ENCODE measurements at regions not wholly inside any gene's neighbourhood (a gene's known extent, or its start where the extent isn't known, plus 50 kb on each side); places are given as distances from the start of the nearest gene placed in this dataset.
"Not testable (repeated sequence)": the region's sequence is repeated elsewhere in the genome, so short reads cannot be mapped to it uniquely, and the experiment has no call there.

DNA sequence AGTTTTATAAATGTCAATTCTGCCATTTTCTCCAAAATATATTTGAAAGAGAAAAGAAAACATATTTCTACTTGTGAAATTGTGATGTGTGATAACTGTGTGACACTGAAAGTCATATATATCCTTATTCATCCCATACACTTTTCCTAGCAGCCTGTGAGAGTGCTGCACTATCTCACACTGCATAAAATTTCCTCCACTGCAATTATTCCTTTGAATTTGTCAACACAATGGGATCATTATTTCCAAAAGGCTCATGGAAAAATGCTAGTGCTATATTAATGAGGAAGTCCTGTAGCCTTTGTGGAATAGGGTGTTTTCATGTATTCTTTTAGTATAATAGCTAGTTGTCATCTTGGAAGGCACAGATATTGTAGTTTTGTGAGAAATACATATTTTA lies 504.1 kb downstream of the RPL10L start:
- no peak for DNase-seq

DNA sequence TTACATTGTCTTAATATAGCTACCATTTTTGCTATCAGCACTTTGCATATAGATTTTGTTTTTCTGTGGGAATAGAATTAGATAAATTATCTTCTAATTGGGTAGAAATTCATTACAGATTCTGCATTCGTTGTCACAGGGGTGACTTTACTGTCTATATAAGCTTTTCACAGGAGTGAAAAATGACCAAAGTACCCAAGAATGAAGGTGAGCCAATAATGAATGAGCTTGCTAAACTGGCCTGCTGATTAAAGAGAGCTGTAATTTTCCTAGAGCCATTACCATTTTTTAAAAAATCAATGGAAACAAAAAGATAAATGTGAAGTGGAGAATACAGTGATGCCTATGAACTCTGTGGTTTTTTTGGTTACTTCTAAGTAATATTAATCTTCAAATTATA lies 504.6 kb downstream of the RPL10L start:
- DNase-seq, result no peak

DNA sequence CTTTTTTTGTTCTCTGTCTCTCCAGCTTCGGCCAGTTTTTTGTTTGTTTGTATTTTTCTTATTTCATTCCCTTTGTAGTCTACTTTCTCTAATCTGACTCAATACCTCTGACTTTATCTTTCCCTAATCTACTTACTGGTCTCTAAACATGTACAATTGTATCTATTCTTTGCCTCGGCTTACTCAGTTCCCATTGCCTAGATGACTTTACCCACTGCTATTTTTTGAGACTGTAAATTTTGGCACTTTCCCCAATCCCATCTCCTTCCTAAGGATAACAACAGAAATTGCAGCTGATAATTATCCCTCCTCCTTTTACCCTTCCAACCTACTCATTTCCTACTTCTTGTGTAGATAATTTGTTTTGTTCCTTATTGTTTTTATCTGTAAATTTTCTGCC lies 511.1 kb downstream of the RPL10L start:
- DNase-seq, result no peak

DNA sequence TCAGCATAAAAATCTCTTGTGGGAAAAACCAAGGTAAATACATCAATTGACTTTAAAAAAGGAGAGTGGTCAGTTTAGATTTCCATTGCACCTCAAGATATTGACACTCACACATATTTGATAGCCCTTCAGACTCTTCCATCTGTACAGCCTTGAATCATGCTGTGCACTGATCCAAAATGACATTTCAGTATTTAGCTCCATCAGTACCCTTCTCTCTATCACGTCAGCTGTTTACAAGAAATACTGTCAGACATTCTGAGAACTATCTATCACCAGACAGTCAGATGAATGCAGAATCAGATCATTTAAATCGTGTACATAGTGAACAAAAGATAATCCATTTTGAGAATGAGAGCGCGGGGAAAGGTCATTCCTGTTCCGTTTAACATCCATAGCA lies 511.9 kb downstream of the RPL10L start:
- no peak for DNase-seq

DNA sequence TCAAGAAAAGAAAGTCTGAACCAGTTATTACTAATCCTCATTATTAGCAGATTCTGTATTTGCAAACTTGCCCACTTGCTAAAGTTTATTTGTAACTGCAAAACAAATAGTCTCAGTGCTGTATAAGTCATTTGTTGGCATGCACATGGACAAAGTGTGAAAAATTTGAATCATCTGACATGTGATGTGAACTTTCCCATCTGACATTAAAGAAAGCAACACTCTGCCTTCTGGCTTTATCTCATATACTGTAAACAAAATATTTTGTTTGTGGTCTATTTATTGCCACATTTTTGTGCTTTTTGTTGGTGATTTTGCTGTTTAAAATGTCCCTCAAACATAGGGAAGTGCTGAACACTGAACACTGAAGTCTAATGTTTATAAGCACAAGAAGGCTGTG lies 513.8 kb downstream of the RPL10L start:
- DNase-seq, result no peak

DNA sequence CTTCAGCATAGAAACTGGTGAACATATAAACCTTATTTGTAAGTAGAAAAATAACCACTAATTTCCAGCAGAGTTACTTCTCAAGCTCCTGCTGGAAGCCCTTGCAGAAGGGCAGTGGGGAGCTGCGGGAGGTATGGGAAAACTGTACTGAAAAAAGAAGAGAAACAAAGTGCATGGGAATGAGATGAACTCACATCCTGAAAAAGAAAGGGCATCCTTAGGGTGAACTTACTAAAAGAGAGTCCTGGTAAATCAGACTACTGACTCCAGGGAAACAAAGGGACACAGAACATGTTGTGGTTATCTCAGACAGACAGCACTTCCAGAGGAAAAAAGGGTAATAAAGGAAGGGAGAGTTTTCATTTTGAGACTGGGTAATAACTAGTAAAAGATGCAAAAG lies 515.1 kb downstream of the RPL10L start:
- DNase-seq, result no peak

DNA sequence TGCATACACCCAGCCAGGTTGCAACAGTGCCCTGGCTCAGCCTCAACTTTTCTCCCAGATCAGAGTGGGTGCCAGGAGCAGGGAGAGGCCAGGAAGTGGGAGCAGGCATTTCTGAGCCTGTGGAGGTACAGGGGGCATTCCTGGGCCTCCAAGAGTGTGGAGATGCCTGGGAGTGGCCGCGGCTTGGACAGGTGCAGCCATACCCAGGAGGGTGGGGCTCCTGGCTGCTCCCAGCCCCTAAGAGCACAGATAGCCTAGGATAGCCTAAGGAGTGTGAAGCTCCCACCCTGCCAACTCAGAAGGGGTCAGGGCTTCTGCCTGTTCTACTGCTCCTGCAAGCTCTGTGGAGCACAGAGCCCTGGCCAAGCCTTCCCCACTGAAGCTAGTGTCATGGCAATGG lies 543.4 kb downstream of the RPL10L start:
- DNase-seq, result no peak

DNA sequence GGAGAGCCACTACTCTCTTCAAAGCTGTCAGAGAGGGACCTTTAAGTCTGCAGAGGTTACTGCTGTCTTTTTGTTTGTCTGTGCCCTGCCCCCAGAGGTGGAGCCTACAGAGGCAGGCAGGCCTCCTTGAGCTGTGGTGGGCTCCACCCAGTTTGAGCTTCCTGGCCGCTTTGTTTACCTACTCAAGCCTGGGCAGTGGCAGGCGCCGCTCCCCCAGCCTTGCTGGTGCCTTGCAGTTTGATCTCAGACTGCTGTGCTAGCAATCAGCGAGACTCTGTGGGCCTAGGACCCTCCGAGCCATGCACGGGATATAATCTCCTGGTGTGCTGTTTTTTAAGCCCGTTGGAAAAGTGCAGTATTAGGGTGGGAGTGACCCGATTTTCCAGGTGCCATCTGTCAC lies 550.7 kb downstream of the RPL10L start:
- DNase-seq, result not testable (repeated sequence)

DNA sequence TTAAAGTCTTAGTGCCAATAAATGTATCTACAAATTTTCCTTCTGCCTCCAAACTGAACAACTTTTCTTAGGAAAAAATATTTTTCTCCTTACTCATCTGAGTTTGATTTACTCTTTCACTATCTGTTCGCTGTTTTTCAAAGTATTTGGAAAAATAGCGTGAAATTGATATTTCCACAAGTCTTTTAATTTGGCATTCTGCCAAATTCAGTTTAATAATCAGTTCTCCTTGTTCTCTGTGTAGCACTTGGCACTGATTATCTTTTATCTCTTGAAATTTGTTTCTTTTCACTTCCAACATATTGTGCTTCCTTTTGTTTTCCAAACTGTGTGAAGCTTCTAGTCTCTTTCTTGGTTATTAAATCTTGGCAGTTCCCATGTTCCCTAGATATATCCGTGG lies 559.8 kb downstream of the RPL10L start:
- DNase-seq, result peak; percentile 61

DNA sequence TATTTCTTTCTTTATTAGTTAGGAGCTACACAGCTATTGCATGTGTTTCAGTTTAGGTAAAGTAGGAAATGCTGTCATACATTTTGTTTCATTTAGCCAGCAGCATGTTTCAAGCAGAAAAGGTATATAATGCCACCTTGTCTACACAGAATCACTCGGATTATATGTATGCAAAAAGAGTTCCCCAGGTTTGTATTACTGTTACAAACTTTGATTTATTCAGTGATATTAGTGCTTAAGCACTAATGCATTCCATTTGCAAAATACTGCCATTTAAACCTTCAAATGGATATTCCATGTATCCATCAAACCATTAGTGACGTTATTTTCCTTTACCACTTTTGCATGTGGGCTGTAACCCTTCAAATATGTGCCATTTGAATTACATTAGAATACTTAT lies 564.0 kb downstream of the RPL10L start:
- no peak for DNase-seq

DNA sequence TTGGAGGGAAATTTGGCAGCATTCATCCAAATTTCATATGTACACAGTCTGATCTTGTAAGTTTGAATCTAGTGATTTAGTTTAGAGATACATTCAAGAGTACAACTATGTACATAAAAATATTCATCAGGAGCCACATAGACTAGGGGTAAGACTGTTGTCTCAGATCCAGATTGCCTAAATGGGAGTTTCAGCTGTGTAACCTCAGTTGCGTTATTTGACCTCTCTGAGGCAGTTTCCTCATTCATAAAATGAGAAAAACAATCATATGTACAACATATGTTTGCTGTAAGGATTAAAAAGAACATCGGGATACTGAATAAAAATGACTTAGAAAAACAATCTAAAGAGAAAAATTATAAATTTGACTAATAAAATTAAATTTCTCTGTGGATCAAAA lies 577.5 kb downstream of the RPL10L start:
- no peak for DNase-seq

DNA sequence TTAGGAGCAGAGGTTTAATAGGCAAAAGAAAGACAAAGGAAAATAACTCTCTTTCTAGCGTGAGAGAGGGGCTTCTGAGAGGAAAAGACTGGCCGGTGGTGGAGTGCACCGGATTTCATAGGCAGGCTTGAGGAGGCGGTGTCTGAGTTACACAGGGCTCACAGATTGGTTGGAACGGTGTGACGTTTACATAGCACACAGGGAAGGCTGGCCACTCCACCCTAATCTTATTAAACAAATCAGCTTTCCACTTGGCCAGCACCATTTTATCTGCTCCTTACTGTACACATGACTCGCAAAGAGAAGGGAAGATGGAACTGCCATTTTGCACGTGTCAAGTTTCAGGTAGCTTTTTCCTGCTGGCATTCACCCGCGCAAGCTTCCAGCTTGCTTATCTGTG lies 587.7 kb downstream of the RPL10L start:
- peak; percentile 89 for DNase-seq

DNA sequence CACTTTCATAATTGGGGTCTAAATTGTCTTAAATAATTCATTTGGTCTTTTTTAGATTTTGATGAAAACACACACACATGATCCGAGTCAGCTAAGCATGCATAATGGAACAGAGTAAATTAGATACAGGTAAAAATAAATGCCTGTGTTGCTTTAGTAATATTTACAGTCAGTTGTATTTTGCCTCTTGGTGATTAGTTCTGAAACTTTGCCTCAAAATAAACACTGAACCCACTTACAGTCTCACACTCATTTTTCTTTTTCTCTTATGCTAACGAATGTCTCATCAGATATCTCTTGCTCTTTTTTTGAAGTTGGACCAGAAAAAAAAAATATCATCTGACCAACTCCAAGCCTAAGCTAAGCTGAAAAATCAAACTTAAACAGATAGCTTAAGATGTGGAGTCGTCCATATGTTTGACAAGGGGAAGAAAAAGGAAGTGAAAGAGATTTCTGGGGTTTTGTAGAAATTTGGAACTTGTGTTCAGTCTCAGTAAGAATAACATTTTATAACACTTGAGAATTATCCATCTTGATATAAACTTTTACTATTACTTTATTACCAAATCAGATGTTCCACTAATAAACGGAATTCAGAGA lies 592.5 kb downstream of the RPL10L start:
- DNase-seq, result no peak

DNA sequence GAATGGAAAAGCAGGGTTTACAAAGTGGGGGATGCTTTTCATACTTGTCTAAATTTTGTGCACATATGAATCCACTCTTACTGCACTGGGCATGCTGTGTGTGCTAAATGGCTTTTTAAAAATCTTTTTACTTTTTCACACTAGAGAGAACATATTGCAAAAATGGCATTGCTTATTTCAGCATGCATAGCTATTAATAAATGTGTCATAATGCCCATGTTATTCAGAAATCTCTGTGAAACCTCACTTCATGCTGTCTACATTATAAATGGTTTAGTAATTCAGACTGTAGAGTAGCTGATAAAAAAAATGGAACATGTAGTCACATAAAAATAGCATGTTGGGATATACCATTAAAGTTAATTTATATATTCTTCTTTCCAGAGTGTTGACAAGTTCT lies 593.8 kb downstream of the RPL10L start:
- DNase-seq, result no peak

DNA sequence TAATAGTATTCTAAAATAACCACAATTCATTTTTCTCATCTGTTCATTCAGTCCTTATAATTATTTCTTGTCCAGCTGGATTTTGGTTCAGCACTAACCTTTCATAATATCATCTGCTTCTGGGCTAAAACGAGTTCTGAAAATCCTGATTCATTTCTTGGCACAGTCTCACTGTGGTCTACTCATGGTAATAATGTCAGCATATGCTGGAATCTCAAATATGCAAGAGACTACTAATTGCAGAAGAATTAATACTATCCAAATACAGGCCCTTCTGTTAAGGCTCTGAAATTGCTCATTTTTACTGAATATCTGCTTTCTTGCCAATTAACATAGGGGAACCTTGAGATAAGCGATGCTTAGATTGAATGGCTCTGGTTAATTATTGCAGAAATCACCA lies 597.1 kb downstream of the RPL10L start:
- DNase-seq, result no peak

DNA sequence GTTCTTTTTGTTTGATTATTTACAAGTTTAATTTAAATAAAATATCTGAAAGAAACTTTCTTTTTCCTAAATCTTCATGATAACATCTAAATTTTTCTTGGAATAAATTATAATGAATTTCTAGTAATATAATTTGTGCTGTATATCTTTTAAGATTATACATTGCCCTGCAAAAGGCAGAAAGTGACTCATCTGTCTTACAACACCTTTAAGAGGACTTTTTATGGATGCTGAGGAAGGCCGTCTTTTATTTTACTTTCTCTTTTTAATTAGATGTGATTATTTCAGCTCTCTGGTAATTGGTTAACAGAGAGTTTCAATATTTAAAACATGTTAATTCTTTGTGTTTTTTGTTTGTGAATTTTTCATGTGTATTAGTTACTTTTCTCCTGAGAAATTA lies 598.4 kb downstream of the RPL10L start:
- DNase-seq, result no peak

DNA sequence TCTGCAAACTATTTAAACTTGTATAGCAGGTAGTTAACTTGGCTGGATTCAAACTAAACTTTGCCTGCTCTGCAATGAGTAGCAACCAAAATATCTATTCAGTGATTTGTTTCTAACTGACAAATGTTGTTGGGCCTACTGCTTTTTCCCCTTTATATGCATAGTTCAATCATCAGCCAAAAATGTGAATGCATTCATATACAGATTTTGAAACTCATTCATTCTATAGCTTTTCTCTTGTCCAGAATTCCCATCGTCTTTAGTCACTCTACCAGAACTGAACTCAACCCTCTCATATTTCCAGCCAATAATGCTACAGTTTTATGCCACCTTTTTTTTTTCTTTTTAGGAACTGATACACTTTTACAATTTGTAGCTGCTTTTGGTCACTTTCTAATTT lies 599.8 kb downstream of the RPL10L start:
- DNase-seq, result no peak

DNA sequence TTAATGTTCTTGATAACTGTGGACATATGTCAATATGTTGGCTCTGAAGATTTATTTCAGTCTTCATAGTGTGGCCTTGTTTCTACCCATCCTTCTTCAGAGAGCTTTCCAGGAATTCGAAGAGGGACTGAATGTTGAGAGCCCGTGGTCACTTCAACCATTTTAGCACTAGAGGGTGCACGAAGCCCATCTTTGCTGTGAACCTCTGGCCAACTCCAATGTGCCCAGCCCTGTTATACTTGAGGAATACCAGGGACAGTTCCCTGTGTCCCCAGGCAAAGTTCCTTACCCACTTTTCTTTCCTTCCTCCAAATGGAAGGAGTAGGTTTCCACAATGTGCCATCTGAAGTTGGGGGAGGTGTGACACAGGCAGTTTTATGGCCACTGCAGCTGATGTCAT lies 603.5 kb downstream of the RPL10L start:
- peak; percentile 22 for DNase-seq

DNA sequence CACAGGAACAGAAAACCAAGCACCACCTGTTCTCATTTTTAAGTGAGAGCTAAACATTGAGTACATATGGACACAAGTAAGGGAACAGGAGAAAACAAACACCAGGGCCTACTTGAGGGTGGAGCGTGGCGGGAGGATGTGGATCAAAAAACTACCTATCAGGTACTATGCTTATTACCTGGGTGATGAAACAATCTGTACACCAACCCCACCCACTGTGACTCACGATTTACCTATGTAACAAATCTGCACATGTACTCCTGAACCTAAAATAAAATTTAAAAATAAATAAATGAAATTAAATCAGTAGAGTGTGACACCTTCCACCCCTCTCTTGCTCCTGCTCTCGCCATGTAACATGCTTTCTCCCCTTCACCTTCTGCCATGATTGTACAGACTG lies 615.5 kb downstream of the RPL10L start:
- no peak for DNase-seq

DNA sequence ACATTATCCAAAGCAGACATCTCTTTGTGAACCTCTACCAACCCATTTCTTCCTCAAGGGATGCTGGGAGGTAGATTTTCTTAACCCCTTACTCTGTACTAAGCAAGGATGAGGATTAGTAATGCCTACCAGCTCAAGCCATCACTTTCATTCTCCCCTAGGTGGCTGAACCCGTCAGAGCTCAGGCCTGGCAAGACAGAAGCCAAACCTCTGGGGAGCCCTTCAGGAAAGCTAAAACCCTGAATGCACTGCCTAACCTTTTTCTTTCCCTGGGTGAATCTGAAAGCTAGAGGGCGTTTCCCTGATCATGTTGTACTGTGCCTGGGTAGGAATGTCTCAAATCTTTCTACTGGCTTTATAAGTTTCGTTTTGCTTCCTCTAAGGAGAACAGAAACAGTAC lies 617.3 kb downstream of the RPL10L start:
- DNase-seq, result no peak

DNA sequence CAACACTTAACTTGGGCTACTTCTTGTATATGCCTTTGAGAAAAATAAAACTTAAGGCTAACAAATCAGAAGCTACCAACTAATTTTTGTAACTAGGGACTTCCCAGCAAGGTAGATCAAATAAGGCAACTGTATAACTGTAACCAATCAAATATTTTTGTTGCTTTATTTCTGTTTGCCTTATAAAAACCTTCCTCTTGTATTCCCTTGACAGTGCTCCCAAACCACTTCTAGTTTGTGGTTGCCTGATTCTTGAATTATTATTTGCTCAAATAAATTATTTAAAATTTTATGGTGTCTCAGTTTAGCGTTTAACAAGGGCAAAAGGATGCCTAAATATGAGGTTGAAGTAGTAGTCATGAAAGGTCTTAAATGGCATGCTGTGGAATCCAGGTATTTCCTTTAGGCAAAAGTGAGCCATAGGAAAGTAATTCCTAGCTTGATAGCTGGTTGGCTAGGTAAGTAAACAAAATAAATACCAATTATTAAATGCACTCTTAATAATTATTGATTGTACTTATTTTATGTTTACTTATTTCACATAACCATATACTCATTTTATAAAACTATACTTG lies 632.6 kb downstream of the RPL10L start:
- no peak for DNase-seq

DNA sequence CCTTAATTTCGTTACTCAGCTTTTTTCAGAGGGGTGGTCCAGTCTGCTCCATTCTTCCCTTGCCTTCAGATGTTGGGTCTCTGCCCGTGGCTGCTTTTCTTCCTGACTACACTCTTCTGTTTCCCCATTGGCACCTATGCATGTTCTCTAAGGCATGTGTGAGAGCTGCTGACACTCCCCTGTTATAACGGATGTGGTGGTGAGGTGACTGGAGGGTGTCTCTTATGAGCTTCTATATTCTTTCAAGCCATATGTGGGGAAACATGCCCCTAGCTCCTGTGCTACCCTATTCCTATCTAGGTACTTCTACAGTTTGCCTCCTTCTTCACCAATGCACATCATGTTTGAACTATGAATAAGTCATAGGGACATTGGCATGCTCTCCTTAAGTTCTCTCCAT lies 643.2 kb downstream of the RPL10L start:
- no peak for DNase-seq

DNA sequence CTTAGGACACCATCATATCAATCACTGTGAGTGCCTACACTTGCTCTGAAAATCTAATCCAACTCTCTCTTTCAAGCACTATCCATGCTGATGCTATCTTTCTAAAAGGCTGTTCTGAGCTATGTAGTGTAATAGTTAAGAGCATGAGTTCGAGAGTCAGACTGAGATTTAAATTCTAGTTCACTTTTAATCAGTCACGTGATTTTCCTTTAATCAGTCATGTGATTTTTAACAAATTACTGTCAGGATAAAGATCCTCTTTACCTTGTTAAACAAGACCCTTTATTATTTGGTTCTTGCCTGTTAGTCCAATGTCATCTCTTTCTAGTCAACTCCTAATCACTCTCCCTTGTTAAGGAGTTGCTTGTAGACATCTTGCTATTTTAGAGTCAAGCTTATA lies 653.0 kb downstream of the RPL10L start:
- no peak for DNase-seq

DNA sequence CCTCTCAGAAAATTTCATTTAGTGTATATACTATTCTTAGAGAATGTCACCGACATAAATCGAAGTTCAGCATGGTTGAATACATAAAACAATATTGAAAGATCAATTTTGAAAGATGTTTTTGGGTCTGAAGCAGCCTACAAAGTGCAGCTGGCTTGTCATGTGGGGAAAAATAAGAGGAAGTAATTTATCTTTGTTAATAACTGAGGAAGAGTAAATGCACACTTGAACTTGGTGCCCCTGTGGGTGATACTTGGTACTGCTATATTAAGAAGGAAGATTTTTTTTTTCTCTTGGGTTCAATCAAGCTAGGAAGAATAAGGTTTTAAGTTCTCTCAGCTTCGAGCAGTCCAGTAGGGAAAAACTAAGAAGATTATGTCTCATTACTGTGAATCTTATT lies 661.3 kb downstream of the RPL10L start:
- no peak for DNase-seq

DNA sequence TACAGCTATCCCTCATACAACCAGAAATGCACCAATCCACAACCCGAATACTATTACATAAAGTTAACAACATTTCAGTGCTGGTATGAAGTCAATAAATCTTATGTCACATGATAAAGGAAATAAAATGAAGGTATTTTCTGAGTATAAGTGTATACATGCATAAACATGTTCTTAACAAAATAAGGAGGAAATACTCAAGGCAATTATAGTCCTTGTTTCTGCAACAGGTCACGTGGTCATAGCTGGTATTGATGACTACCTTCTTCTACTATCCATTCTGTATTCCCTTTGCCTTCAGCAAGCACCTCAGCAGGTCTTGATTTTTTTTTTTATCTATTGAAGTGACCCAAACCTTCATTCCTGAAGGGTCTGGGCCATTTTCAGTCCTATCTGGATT lies 675.6 kb downstream of the RPL10L start:
- no peak for DNase-seq

DNA sequence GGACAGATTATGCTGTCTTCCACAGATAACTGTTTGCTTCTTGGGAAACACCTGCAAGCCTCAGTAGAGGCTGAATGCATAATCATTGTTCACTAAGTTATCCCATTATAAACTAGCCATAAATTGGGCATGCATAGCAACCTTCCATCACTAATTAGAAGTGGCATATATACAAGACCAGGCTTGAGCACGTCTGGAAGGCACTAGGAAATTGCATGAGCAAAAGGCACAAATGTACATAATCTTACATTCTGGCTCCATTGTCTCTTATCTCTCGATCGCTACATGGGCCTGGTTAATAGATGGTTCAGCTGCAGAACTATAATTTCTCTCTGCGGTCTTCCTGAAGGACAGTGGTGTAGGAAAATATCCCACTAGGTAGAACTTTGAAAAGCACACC lies 679.2 kb downstream of the RPL10L start:
- DNase-seq, result peak; percentile 99
